ENCODE measurements at regions not wholly inside any gene's neighbourhood (a gene's known extent, or its start where the extent isn't known, plus 50 kb on each side); places are given as distances from the start of the nearest gene placed in this dataset.
"Not testable (repeated sequence)": the region's sequence is repeated elsewhere in the genome, so short reads cannot be mapped to it uniquely, and the experiment has no call there.

- no peak for DNase-seq
- TF ChIP-seq GATA1 (IDR thresholded peaks at IDR 0.05; ENCODE audit: low read depth, low read length) = no peak
- TF ChIP-seq POLR2A (IDR thresholded peaks at IDR 0.05; ENCODE audit: low read length) = no peak
Observed at GRCh38 chr13:70809588-70809987, 701.3 kb upstream of the KLHL1 start.

- TF ChIP-seq GATA1 (IDR thresholded peaks at IDR 0.05; ENCODE audit: low read depth, low read length) (no peak), POLR2A (IDR thresholded peaks at IDR 0.05; ENCODE audit: low read length) (no peak)
- no peak for DNase-seq
Observed at GRCh38 chr13:70798385-70798784, 690.1 kb upstream of the KLHL1 start.

GRCh38 chr13:70795484-70795883, 687.2 kb upstream of the KLHL1 start:
- DNase-seq = no peak
- TF ChIP-seq GATA1 (IDR thresholded peaks at IDR 0.05; ENCODE audit: low read depth, low read length) (no peak), POLR2A (IDR thresholded peaks at IDR 0.05; ENCODE audit: low read length) (no peak)

- TF ChIP-seq GATA1 (IDR thresholded peaks at IDR 0.05; ENCODE audit: low read depth, low read length) = no peak
- TF ChIP-seq POLR2A (IDR thresholded peaks at IDR 0.05; ENCODE audit: low read length) = no peak
- no peak for DNase-seq
Observed at GRCh38 chr13:70792121-70792520, 683.9 kb upstream of the KLHL1 start.

GRCh38 chr13:70789751-70790150, 681.5 kb upstream of the KLHL1 start:
- DNase-seq = no peak
- TF ChIP-seq GATA1 (IDR thresholded peaks at IDR 0.05; ENCODE audit: low read depth, low read length) = no peak

GRCh38 chr13:70788074-70788473, 679.8 kb upstream of the KLHL1 start:
- TF ChIP-seq GATA1 (IDR thresholded peaks at IDR 0.05; ENCODE audit: low read depth, low read length) (no peak), POLR2A (IDR thresholded peaks at IDR 0.05; ENCODE audit: low read length) (no peak)
- no peak for DNase-seq

GRCh38 chr13:70784207-70784989, 676.1 kb upstream of the KLHL1 start:
- no peak for DNase-seq
- TF ChIP-seq GATA1 (IDR thresholded peaks at IDR 0.05; ENCODE audit: low read depth, low read length) = no peak
- TF ChIP-seq POLR2A (IDR thresholded peaks at IDR 0.05; ENCODE audit: low read length) = no peak

GRCh38 chr13:70769817-70770216, 661.6 kb upstream of the KLHL1 start:
- TF ChIP-seq GATA1 (IDR thresholded peaks at IDR 0.05; ENCODE audit: low read depth, low read length) (no peak), POLR2A (IDR thresholded peaks at IDR 0.05; ENCODE audit: low read length) (no peak)
- DNase-seq = no peak

GRCh38 chr13:70758932-70759331, 650.7 kb upstream of the KLHL1 start:
- TF ChIP-seq POLR2A (IDR thresholded peaks at IDR 0.05; ENCODE audit: low read length) = no peak
- no peak for TF ChIP-seq GATA1 (IDR thresholded peaks at IDR 0.05; ENCODE audit: low read depth, low read length)
- no peak for DNase-seq

GRCh38 chr13:70756088-70756487, 647.8 kb upstream of the KLHL1 start:
- TF ChIP-seq POLR2A (IDR thresholded peaks at IDR 0.05; ENCODE audit: low read length) (no peak), GATA1 (IDR thresholded peaks at IDR 0.05; ENCODE audit: low read depth, low read length) (no peak)
- no peak for DNase-seq

GRCh38 chr13:70755456-70755855, 647.2 kb upstream of the KLHL1 start:
- TF ChIP-seq POLR2A (IDR thresholded peaks at IDR 0.05; ENCODE audit: low read length) (no peak), GATA1 (IDR thresholded peaks at IDR 0.05; ENCODE audit: low read depth, low read length) (no peak)
- no peak for DNase-seq

- DNase-seq = no peak
- TF ChIP-seq GATA1 (IDR thresholded peaks at IDR 0.05; ENCODE audit: low read depth, low read length) = no peak
- no peak for TF ChIP-seq POLR2A (IDR thresholded peaks at IDR 0.05; ENCODE audit: low read length)
Observed at GRCh38 chr13:70747262-70747661, 639.0 kb upstream of the KLHL1 start.

- DNase-seq = not testable (repeated sequence)
Observed at GRCh38 chr13:70746469-70746868, 638.2 kb upstream of the KLHL1 start.

GRCh38 chr13:70736622-70737317, 628.5 kb upstream of the KLHL1 start:
- no peak for DNase-seq
- TF ChIP-seq GATA1 (IDR thresholded peaks at IDR 0.05; ENCODE audit: low read depth, low read length) (no peak), POLR2A (IDR thresholded peaks at IDR 0.05; ENCODE audit: low read length) (no peak)

GRCh38 chr13:70732611-70733010, 624.4 kb upstream of the KLHL1 start:
- TF ChIP-seq GATA1 (IDR thresholded peaks at IDR 0.05; ENCODE audit: low read depth, low read length) = no peak
- no peak for TF ChIP-seq POLR2A (IDR thresholded peaks at IDR 0.05; ENCODE audit: low read length)
- DNase-seq = no peak

Measured in erythroblast (primary cell).